Parathyroid adenoma (tissue), 2 donors: ENCODE measurements at regions not wholly inside any gene's neighbourhood (a gene's known extent, or its start where the extent isn't known, plus 50 kb on each side); places are given as distances from the start of the nearest gene placed in this dataset.

ENCODE experiments used
- H2AFZ ChIP-seq: fragments of 300-600 bp; sonication (generic); one replicate; pipeline ENCODE4 v1.7.0; 2017; ENCODE audit warnings: antibody characterized with exemption, mild to moderate bottlenecking
- H3K27ac ChIP-seq: fragments of 300-600 bp; sonication (generic); one replicate; pipeline ENCODE4 v1.7.0; 2017
- H3K27me3 ChIP-seq: fragments of 300-600 bp; sonication (generic); one replicate; pipeline ENCODE4 v1.7.0; 2017; ENCODE audit warnings: low read length; ENCODE audit not compliant: control insufficient read depth, insufficient read depth
- H3K36me3 ChIP-seq: fragments of 300-600 bp; sonication (generic); one replicate; pipeline ENCODE4 v1.7.0; 2017; ENCODE audit warnings: low read length; ENCODE audit not compliant: control insufficient read depth, insufficient read depth
- H3K4me1 ChIP-seq: fragments of 300-600 bp; sonication (generic); one replicate; pipeline ENCODE4 v1.7.0; 2017; ENCODE audit warnings: control low read depth
- H3K4me2 ChIP-seq: fragments of 300-600 bp; sonication (generic); one replicate; pipeline ENCODE4 v1.7.0; 2017; ENCODE audit warnings: low read length
- H3K4me3 ChIP-seq: fragments of 300-600 bp; sonication (generic); one replicate; pipeline ENCODE4 v1.7.0; 2017; ENCODE audit warnings: low read depth, low read length
- H3K79me2 ChIP-seq: fragments of 300-600 bp; sonication (generic); one replicate; pipeline ENCODE4 v1.7.0; 2017; ENCODE audit warnings: control low read depth
- H3K9ac ChIP-seq: fragments of 300-600 bp; sonication (generic); one replicate; pipeline ENCODE4 v1.7.0; 2017; ENCODE audit warnings: mild to moderate bottlenecking
- H3K9me3 ChIP-seq: fragments of 300-600 bp; sonication (generic); one replicate; pipeline ENCODE4 v1.7.0; 2017; ENCODE audit warnings: low read length; ENCODE audit not compliant: control insufficient read depth
- CTCF ChIP-seq: fragments of 300-600 bp; sonication (generic); IDR thresholded peaks from one replicate; pipeline ENCODE4 v1.7.0; 2017; ENCODE audit warnings: antibody characterized with exemption, mild to moderate bottlenecking
- donor health status: primary hyperparathyroidism.

- no peak overlapping the region for H3K27ac ChIP-seq
- H3K27me3 ChIP-seq = no peaks in the 10 kb centered on the region
- H3K4me1 ChIP-seq = no peaks in the 10 kb centered on the region
- H3K4me3 ChIP-seq = no peak overlapping the region
- H3K4me2 ChIP-seq = no peak overlapping the region
- TF ChIP-seq CTCF = no peak
- H3K79me2 ChIP-seq = no peaks in the 10 kb centered on the region
- no peak overlapping the region for H2AFZ ChIP-seq
- no peaks in the 10 kb centered on the region for H3K36me3 ChIP-seq
- H3K9me3 ChIP-seq = no peaks in the 10 kb centered on the region
- no peak overlapping the region for H3K9ac ChIP-seq
Measured at GRCh38 chr1:29450591-29450990, 214.3 kb downstream of the PTPRU start.

GRCh38 chr1:29448456-29449235 is 212.3 kb downstream of the PTPRU start:
- Histone ChIP-seq H2AFZ (no peak overlapping the region), H3K27me3 (no peaks in the 10 kb centered on the region), H3K9ac (no peak overlapping the region), H3K4me2 (no peak overlapping the region), H3K9me3 (no peaks in the 10 kb centered on the region), H3K27ac (no peak overlapping the region), H3K36me3 (no peaks in the 10 kb centered on the region), H3K4me1 (no peaks in the 10 kb centered on the region), H3K79me2 (no peaks in the 10 kb centered on the region), H3K4me3 (no peak overlapping the region)
- TF ChIP-seq CTCF = no peak

GRCh38 chr1:29447368-29447767 is 211.0 kb downstream of the PTPRU start:
- H3K27ac ChIP-seq = no peak overlapping the region
- no peaks in the 10 kb centered on the region for H3K36me3 ChIP-seq
- H3K79me2 ChIP-seq = no peaks in the 10 kb centered on the region
- no peak overlapping the region for H3K4me3 ChIP-seq
- H3K4me1 ChIP-seq = no peaks in the 10 kb centered on the region
- no peak for TF ChIP-seq CTCF
- no peak overlapping the region for H3K4me2 ChIP-seq
- no peaks in the 10 kb centered on the region for H3K9me3 ChIP-seq
- no peaks in the 10 kb centered on the region for H3K27me3 ChIP-seq
- no peak overlapping the region for H2AFZ ChIP-seq
- H3K9ac ChIP-seq = no peak overlapping the region

DNA sequence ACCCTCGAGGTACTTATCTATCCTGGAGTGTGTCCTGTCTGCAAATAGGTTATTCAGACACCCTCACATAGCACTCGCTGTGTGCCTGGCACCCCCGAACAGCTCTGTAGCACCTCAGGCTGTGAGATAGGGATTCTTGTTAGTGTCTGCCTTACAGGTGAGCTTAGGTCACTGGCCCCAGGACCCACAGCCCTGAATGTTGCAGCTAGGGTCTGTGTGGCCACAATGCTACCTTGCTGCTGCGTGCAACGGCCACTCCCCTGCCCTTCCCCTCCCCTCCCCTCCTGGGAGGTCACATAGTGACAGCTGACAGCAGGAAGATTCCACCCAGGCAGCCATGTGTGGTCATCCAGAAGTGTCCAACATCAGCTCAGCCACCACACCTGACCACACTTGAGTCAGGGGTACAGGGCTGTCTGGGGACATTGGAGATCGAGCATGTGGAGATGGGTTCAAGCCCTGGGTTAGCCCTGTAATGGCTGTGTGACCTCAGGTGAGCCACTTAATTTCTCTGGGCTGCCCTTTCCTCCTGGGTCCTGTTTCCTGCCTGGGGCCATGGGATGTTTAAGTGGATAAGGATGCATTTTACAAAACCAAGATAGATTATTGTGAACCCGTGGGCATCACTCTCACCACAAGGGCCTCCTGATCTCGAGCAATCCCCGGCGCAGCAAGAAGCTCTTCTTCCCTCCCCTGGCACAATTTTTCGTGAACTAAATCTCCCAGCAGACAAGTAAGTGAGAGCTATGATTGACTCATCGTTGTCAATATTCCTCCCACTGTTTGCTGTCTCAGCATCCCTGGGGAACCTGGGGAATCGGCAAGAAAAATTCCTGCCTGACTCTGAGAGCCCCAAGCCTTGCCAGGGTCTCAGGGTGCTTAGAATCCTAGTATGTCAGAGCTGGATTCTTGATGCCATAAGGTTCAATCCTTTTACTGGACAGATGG is 208.7 kb downstream of the PTPRU start:
- no peaks in the 10 kb centered on the region for H3K4me1 ChIP-seq
- H3K9ac ChIP-seq = no peak overlapping the region
- no peaks in the 10 kb centered on the region for H3K9me3 ChIP-seq
- H3K27ac ChIP-seq = no peak overlapping the region
- H3K4me3 ChIP-seq = no peak overlapping the region
- no peak overlapping the region for H3K4me2 ChIP-seq
- no peak overlapping the region for H2AFZ ChIP-seq
- no peaks in the 10 kb centered on the region for H3K36me3 ChIP-seq
- TF ChIP-seq CTCF = no peak
- H3K27me3 ChIP-seq = no peaks in the 10 kb centered on the region
- H3K79me2 ChIP-seq = no peaks in the 10 kb centered on the region
